ENCODE measurements at regions not wholly inside any gene's neighbourhood (a gene's known extent, or its start where the extent isn't known, plus 50 kb on each side); places are given as distances from the start of the nearest gene placed in this dataset.

- in situ Hi-C loops (cut with HindIII; ENCODE audit: low sequenced_read_pairs) = no loop called here
Measured at GRCh38 chr13:43979492-43979891, 99.8 kb downstream of the LACC1 start.

DNA sequence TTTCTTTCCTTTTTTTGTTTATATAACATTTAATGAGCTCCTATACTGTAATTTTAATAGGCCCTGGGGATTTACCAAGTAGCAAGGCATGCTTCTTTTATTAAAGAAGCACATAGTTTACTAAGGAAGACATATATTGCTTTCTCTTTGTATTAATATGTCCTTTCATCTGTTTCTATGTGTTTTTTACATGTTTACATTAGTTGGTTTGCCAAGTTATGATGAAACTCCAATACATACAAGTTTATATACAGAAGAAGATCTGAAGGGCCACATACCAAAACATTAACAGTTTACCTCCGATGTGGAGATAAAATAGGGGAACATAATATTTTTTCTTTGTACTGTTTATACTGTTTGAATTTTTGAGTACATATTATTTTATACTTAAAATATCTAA is 100.9 kb downstream of the LACC1 start:
- DNase-seq (ENCODE audit: low read depth, low spot score) = no peak
- in situ Hi-C loops (cut with HindIII; ENCODE audit: low sequenced_read_pairs) = no loop called here
- no peak overlapping the region for H3K4me3 ChIP-seq (ENCODE audit: low read depth, low read length)
- TF ChIP-seq, protein P1, sequence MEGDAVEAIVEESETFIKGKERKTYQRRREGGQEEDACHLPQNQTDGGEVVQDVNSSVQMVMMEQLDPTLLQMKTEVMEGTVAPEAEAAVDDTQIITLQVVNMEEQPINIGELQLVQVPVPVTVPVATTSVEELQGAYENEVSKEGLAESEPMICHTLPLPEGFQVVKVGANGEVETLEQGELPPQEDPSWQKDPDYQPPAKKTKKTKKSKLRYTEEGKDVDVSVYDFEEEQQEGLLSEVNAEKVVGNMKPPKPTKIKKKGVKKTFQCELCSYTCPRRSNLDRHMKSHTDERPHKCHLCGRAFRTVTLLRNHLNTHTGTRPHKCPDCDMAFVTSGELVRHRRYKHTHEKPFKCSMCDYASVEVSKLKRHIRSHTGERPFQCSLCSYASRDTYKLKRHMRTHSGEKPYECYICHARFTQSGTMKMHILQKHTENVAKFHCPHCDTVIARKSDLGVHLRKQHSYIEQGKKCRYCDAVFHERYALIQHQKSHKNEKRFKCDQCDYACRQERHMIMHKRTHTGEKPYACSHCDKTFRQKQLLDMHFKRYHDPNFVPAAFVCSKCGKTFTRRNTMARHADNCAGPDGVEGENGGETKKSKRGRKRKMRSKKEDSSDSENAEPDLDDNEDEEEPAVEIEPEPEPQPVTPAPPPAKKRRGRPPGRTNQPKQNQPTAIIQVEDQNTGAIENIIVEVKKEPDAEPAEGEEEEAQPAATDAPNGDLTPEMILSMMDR (IDR thresholded peaks at IDR 0.05; ENCODE audit: low read depth, low read length) = no peak

More at GRCh38 chr13:43979492-43979891, 99.8 kb downstream of the LACC1 start:
- TF ChIP-seq, protein P1 (IDR thresholded peaks at IDR 0.05; ENCODE audit: low read depth, low read length) = no peak
- H3K4me3 ChIP-seq (ENCODE audit: low read depth, low read length) = no peak overlapping the region
- DNase-seq (ENCODE audit: low read depth, low spot score) = peak; percentile 28

DNA sequence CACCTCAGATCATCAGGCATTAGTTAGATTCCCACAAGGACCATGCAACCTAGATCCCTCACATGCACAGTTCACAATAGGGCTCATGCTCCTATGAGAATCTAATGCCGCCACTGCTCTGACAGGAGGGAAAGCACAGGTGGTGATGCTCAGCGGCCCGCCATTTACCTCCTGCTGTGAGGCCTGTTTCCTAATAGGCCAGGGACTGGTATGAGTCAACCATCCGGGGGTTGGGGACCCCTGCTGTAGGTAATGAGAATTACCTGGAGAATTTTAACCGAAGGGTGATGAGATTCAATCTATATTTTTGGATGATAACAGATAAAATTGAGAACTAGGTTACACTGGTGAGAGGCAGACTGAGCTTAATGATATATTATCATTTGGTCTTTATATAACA is 101.4 kb downstream of the LACC1 start:
- H3K4me3 ChIP-seq (ENCODE audit: low read depth, low read length) = no peak overlapping the region
- in situ Hi-C loops (cut with HindIII; ENCODE audit: low sequenced_read_pairs) = no loop called here
- DNase-seq (ENCODE audit: low read depth, low spot score) = no peak
- TF ChIP-seq, protein P1 (IDR thresholded peaks at IDR 0.05; ENCODE audit: low read depth, low read length) = no peak

- no peak for DNase-seq (ENCODE audit: low read depth, low spot score)
- in situ Hi-C loops (cut with HindIII; ENCODE audit: low sequenced_read_pairs) = no loop called here
- TF ChIP-seq, protein P1 (IDR thresholded peaks at IDR 0.05; ENCODE audit: low read depth, low read length) = no peak
- no peak overlapping the region for H3K4me3 ChIP-seq (ENCODE audit: low read depth, low read length)
Measured at GRCh38 chr13:43981512-43982301, 102.0 kb downstream of the LACC1 start.

- TF ChIP-seq, protein P1 (IDR thresholded peaks at IDR 0.05; ENCODE audit: low read depth, low read length) = no peak
- H3K4me3 ChIP-seq (ENCODE audit: low read depth, low read length) = no peak overlapping the region
- no peak for DNase-seq (ENCODE audit: low read depth, low spot score)
- in situ Hi-C loops (cut with HindIII; ENCODE audit: low sequenced_read_pairs) = no loop called here
Measured at GRCh38 chr13:43983373-43983772, 103.7 kb downstream of the LACC1 start.

GRCh38 chr13:43984292-43984691 is 104.6 kb downstream of the LACC1 start:
- in situ Hi-C loops (cut with HindIII; ENCODE audit: low sequenced_read_pairs) = no loop called here
- DNase-seq (ENCODE audit: low read depth, low spot score) = no peak
- TF ChIP-seq, protein P1 (IDR thresholded peaks at IDR 0.05; ENCODE audit: low read depth, low read length) = no peak
- no peak overlapping the region for H3K4me3 ChIP-seq (ENCODE audit: low read depth, low read length)

Data from astrocyte of the spinal cord (primary cell).